HG02798 (cell line): ENCODE measurements at regions not wholly inside any gene's neighbourhood (a gene's known extent, or its start where the extent isn't known, plus 50 kb on each side); places are given as distances from the start of the nearest gene placed in this dataset.
"Not testable (repeated sequence)": the region's sequence is repeated elsewhere in the genome, so short reads cannot be mapped to it uniquely, and the experiment has no call there.

Source experiments
- ATAC-seq: cut with Tn5 transposase; IDR thresholded peaks from one replicate; pipeline ENCODE4 v1.9.1; 2021; ENCODE audit warnings: mild to moderate bottlenecking; ENCODE audit not compliant: unreplicated experiment, poor library complexity

GRCh38 chr16:22436823-22437652 lies 62.6 kb upstream of the CDR2 start:
- ATAC-seq, result peak; percentile 88

- peak; percentile 23 for ATAC-seq
Measured at GRCh38 chr16:22436326-22436822, 62.0 kb upstream of the CDR2 start.

- ATAC-seq, result not testable (repeated sequence)
Measured at GRCh38 chr16:22431314-22431713, 56.9 kb upstream of the CDR2 start.

- ATAC-seq, result no peak
Measured at GRCh38 chr16:22428654-22429053, 54.2 kb upstream of the CDR2 start.

- ATAC-seq, result no peak
Measured at GRCh38 chr16:22427556-22427955, 53.1 kb upstream of the CDR2 start.

- no peak for ATAC-seq
Measured at GRCh38 chr16:22425847-22426246, 51.4 kb upstream of the CDR2 start.

GRCh38 chr16:22425036-22425801 lies 50.8 kb upstream of the CDR2 start:
- no peak for ATAC-seq

- ATAC-seq, result no peak
Measured at GRCh38 chr16:22424161-22424937, 49.9 kb upstream of the CDR2 start.
